ENCODE measurements at regions not wholly inside any gene's neighbourhood (a gene's known extent, or its start where the extent isn't known, plus 50 kb on each side); places are given as distances from the start of the nearest gene placed in this dataset.
A peak's percentile ranks its signal among the peaks of the same experiment; 100 is the strongest.
"Not testable (repeated sequence)": the region's sequence is repeated elsewhere in the genome, so short reads cannot be mapped to it uniquely, and the experiment has no call there.

- no peak for DNase-seq
- no peak overlapping the region for H3K4me3 ChIP-seq
- H3K9me3 ChIP-seq: no peaks in the 10 kb centered on the region
- H3K36me3 ChIP-seq: no peaks in the 10 kb centered on the region
- no peaks in the 10 kb centered on the region for H3K27me3 ChIP-seq
Measured at GRCh38 chr11:69205743-69206612, 50.2 kb downstream of the SMIM38 start.

GRCh38 chr11:69206613-69206965 is 50.9 kb downstream of the SMIM38 start:
- H3K36me3 ChIP-seq, H3K27me3 ChIP-seq, H3K9me3 ChIP-seq, H3K4me3 ChIP-seq, DNase-seq: not testable (repeated sequence)

DNA sequence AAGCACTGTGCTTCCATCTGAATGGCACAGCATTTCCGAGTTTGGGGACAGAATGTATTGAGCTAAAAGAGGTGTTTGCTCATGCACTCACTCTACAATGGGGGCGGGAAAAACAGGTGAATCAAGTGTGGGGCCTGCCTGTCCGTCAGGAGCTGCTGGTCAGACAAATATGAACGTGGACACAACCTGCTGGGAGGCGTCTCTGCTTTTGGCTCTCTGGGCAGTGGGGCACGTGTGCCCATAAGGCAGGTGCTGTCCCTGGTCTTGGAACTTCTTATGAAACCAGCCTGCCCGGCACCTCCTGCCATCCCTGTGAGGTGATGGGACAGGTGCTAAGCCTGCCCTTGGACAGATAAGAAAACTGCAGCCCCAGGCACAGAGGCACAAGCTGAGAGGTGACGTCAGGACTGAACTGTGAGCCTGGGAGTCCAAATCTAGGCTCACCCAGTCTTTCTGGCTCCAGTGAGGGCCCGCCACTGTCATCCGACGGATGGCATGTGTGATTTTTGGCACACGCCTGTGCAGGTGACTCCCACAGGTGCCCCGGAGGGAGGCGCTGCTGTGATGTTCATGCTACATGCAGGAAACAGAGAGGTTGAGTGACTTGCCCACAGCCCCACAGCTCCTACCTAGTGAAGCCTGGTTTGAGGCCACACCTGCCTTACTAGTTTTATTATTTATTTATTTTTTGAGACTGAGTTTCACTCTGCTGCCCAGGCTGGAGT is 51.6 kb downstream of the SMIM38 start:
- no peak for DNase-seq
- Histone ChIP-seq H3K36me3 (no peaks in the 10 kb centered on the region), H3K4me3 (no peak overlapping the region), H3K9me3 (no peaks in the 10 kb centered on the region), H3K27me3 (no peaks in the 10 kb centered on the region)

DNA sequence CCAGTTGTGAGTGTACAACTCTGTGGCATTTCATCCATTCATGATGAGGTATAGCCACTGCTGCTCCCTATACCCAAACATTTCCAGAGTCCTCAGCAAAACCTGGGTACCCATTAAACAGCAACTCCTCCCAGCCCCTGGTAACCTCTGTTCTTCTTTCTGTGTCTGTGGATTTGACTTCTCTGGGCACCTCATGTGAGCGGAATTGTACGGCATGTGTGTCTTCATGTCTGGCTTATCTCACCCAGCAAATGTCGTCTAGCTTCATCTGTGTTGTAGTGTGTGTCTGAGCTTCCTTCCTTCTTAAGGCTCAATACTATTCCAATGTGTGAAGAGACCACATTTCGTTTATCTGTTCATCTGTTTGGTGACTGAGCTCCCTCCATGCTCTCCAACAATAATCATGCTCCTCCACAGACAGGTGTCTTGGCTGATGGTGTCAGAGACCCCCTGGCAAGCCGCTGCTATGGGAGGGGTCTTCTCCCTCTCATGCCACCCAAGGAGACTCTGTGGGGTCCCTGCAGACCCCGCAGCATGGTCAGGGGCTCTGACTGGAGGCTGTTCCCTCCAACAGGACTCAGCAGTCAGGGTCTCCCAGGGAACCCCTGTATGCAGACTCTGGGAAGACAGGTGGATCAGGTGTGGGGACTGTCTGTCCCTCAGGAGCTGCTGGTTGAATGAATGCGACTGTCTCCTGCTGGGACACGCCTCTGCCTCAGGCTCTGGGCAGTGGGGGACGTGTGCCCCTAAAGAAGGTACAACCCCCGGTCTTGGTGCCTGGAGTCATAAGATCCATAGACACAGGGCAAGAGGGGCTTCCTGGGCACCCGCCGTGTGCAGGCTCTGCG is 52.7 kb downstream of the SMIM38 start:
- H3K27me3 ChIP-seq: no peaks in the 10 kb centered on the region
- no peaks in the 10 kb centered on the region for H3K36me3 ChIP-seq
- DNase-seq: no peak
- no peak overlapping the region for H3K4me3 ChIP-seq
- no peaks in the 10 kb centered on the region for H3K9me3 ChIP-seq

DNA sequence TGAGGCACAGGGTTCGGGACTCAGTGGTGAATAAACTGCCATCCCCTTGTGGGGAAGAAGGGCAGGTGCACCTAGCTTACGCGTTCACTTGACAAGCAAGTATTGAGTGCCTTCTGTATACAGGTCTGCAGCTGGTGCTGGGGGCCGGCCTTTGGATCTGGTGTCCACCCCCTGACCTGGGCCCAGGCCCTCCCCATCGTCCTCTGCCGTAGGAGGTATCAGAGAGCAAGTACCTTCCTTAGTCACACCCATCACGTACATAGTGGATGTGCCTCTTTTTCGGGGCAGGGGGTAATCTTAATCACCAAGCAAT is 53.3 kb downstream of the SMIM38 start:
- H3K27me3 ChIP-seq: no peaks in the 10 kb centered on the region
- no peaks in the 10 kb centered on the region for H3K9me3 ChIP-seq
- H3K4me3 ChIP-seq: no peak overlapping the region
- H3K36me3 ChIP-seq: no peaks in the 10 kb centered on the region
- no peak for DNase-seq

DNA sequence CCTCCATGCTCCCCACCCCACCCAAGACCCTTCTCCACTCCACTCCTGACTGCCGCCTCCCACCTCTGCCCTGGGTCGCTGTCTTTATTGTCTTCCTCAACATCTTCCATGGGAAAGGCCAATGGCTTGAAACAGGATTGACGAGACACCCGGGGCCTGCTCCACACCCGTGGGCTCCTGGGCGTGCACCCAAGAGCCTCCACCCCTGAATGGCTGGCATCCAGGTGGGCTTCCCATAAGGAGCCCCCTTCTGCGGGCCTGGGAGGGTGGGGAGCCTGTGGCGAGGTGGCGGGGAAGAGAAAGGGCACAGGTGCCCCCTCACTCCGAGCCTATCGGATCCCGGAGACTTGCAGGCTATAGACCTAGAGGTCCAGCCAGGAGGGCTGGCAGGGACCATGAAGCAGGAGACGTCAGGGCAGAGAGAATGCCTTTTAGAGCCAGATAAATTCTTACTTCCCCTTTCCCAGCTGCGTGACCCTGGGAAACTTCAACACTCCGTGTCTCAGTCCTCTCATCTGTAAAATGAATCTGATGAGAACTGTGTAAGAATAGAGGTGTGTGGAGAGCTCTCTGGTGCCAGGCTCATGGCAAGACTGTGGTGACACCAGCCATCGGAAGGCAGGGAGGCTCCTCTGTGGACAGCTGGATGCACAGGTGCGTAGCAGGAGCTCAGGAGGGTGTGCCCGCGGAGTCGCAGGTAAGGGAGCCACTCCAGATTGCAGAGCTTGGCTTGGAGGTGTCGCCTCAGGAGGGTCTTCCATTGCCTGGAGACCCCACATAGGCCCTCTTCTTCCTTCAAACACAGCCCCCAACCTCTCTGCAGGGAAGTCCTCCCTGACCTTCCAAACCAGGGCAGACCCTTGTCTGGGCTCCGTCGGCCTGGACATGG is 53.9 kb downstream of the SMIM38 start:
- H3K27me3 ChIP-seq: no peaks in the 10 kb centered on the region
- DNase-seq: no peak
- no peak overlapping the region for H3K4me3 ChIP-seq
- H3K9me3 ChIP-seq: no peaks in the 10 kb centered on the region
- no peaks in the 10 kb centered on the region for H3K36me3 ChIP-seq

GRCh38 chr11:69210310-69211035 is 54.7 kb downstream of the SMIM38 start:
- Histone ChIP-seq H3K4me3 (no peak overlapping the region), H3K36me3 (no peaks in the 10 kb centered on the region), H3K27me3 (no peaks in the 10 kb centered on the region), H3K9me3 (no peaks in the 10 kb centered on the region)
- no peak for DNase-seq

- no peaks in the 10 kb centered on the region for H3K36me3 ChIP-seq
- no peaks in the 10 kb centered on the region for H3K9me3 ChIP-seq
- H3K27me3 ChIP-seq: no peaks in the 10 kb centered on the region
- no peak for DNase-seq
- no peak overlapping the region for H3K4me3 ChIP-seq
Measured at GRCh38 chr11:69211540-69211919, 55.8 kb downstream of the SMIM38 start.

GRCh38 chr11:69211920-69212797 is 56.4 kb downstream of the SMIM38 start:
- H3K27me3 ChIP-seq: no peaks in the 10 kb centered on the region
- H3K9me3 ChIP-seq: no peaks in the 10 kb centered on the region
- no peak overlapping the region for H3K4me3 ChIP-seq
- DNase-seq: no peak
- H3K36me3 ChIP-seq: no peaks in the 10 kb centered on the region

- H3K4me3 ChIP-seq: no peak overlapping the region
Measured at GRCh38 chr11:69212798-69213110, 57.0 kb downstream of the SMIM38 start.

DNA sequence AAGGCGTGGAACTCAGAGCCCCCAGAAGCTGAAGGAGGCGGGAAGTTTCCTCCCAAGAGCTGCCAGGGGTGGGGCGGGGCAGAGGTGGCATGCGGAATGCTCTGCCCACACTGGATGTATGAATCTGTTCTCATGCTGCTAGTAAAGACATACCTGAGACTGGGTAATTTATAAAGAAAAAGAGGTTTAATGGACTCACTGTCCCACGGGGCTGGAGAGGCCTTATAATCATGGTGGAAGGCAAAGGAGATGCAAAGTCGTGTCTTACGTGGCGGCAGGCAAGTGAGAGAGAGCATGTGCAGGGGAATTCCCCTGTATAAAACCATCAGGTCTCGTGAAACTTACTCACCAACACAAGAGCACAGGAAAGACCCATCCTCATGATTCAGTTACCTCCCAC is 57.6 kb downstream of the SMIM38 start:
- DNase-seq: no peak

More at GRCh38 chr11:69212798-69213110, 57.0 kb downstream of the SMIM38 start:
- Histone ChIP-seq H3K27me3 (no peaks in the 10 kb centered on the region), H3K36me3 (no peaks in the 10 kb centered on the region), H3K9me3 (no peaks in the 10 kb centered on the region)
- DNase-seq: no peak

DNA sequence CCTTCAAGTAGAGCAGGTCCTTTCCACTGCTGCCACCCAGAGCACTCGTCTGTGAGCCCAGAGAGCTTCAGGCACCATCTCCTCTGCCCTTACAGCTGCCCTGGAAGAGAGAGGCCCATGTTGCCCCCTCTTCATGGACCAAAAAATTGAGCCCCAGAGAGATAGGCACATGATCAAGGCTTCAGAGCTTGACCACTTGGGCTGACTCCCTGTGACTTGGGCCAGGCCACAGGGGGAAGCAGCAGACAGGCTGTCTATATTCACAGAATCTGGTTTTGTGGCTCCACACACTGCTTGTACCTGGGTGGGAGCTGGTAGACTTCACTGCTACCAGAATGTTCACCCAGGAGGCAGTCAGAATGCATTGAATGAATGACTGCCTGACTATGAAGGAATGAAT is 58.2 kb downstream of the SMIM38 start:
- no peak for DNase-seq
- no peaks in the 10 kb centered on the region for H3K27me3 ChIP-seq
- H3K4me3 ChIP-seq: no peak overlapping the region
- no peaks in the 10 kb centered on the region for H3K9me3 ChIP-seq
- H3K36me3 ChIP-seq: no peaks in the 10 kb centered on the region

More for the DNA sequence above, 57.6 kb downstream of the SMIM38 start:
- Histone ChIP-seq H3K36me3 (no peaks in the 10 kb centered on the region), H3K9me3 (no peaks in the 10 kb centered on the region), H3K4me3 (no peak overlapping the region), H3K27me3 (no peaks in the 10 kb centered on the region)

DNA sequence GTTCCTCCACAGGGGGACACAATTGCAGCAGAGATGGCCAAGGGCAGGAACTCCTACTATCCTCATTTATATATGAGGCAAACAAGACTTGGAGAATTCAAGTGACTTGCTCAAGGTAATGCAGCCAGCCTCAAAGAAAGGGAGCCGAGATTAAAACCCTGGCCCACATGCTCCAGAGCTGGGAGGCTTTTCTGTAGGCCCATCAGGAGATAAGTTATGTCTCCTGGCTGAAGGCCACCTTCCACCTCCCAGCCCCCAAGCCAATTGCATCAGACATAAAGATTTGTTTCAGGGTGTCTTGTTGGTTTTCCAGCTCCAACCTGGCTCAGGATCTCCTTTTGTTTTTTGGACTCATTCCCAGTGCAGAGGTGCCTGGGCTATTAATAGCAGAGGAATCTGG is 59.5 kb downstream of the SMIM38 start:
- Histone ChIP-seq H3K9me3 (no peaks in the 10 kb centered on the region), H3K4me3 (no peak overlapping the region), H3K27me3 (no peaks in the 10 kb centered on the region), H3K36me3 (no peaks in the 10 kb centered on the region)
- no peak for DNase-seq

DNA sequence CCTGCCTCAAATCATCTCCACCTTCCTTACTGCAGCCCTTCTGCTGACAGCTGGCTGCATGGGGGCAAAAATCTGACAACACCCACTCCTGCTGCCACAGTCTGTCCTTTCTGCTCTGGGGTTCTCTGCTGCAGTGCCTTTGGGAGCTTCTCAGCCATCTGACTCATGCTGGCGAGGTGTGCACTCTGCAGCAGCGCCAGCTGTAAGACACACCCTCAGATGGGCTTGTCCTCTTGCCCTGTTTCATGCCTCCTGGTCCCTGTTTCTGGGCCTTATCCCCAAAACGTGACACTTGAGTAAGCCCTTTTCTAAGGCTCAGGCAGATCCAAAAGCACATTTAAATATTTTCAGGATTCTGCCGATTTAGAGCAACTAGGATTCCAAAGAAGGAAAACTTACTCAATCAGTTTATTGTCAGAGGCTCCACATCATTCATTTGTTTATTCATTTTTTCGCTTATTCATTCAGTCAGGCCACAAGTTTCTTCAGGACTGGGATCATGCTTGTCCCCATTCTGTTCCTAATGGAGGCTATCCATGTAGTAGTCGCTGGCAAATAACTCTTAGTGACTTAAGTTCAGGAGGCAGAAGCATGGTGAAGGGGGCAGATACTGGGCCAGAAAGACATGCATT is 60.2 kb downstream of the SMIM38 start:
- peak; percentile 78 for DNase-seq
- Histone ChIP-seq H3K4me3 (no peak overlapping the region), H3K36me3 (no peaks in the 10 kb centered on the region), H3K9me3 (no peaks in the 10 kb centered on the region), H3K27me3 (no peaks in the 10 kb centered on the region)

DNA sequence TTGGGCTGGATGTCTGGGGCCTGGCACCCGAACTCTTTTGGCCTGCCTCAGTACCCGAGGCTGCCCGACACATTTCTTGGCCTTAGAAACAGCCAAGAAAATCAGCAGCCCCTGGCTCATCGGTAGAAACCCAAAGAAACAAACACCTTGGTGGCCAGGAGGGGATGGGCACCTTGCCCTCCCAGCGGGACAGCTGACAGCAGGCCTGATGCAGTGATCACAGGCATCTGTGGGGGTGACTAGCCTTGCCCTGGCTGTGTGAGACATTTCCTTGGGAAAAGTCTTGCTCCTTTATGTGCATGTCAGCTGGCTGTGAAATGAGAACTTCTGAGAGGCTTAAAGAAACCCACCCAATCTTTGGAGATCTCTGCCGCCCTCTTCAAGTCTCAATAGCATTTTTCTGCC is 60.9 kb downstream of the SMIM38 start:
- DNase-seq: peak; percentile 61
- H3K9me3 ChIP-seq: no peaks in the 10 kb centered on the region
- no peaks in the 10 kb centered on the region for H3K27me3 ChIP-seq
- H3K4me3 ChIP-seq: no peak overlapping the region
- no peaks in the 10 kb centered on the region for H3K36me3 ChIP-seq

Measured in MG63 (cell line).